K562 (cell line): ENCODE measurements at regions not wholly inside any gene's neighbourhood (a gene's known extent, or its start where the extent isn't known, plus 50 kb on each side); places are given as distances from the start of the nearest gene placed in this dataset.

Source experiments
- ATAC-seq: fragments of 200-7000 bp; cut with Tn5 transposase; 3 replicates; pipeline ENCODE4 v1.9.1; 2020; ENCODE audit warnings: moderate library complexity
- BruUV-seq: library from RNA; stranded (reverse); fragments of 400-500 nt; replicated peaks from 2 replicates; lab custom pipeline; 2021; lab: Mats Ljungman, UMichigan
- CTCF ChIA-PET: fragments of 300-600 bp; formaldehyde crosslinking; extraction: SDS; loops from one replicate; lab custom pipeline; 2021; ENCODE audit warnings: low intra/inter-chr PET ratio; lab: Yijun Ruan, JAX
- POLR2A ChIA-PET: fragments of 300-600, 350-650 bp; sonication (Branson Sonifier 250); formaldehyde crosslinking; extraction: SDS; loops from one replicate; lab custom pipeline; 2021; ENCODE audit warnings: antibody characterized with exemption, inconsistent platforms; lab: Yijun Ruan, JAX
- DNase-seq, 4 experiments: peaks; one replicate each; pipeline versions ENCODE4 v3.0.0 to v3.0.0-alpha.2; 2011 to 2018; ENCODE audit warnings: low spot score in 3 of 4, mixed read lengths in 3 of 4; ENCODE audit errors: extremely low read depth in 1 of 4
- FAIRE-seq: peaks from 2 replicates; lab custom pipeline; 2011; peaks lifted over from hg19 to GRCh38; lab: Jason Lieb, UNC
- H2AFZ ChIP-seq: 2 replicates; pipeline ENCODE4 v1.6.0; 2011; ENCODE audit warnings: low read depth, low read length, control low read depth, inconsistent platforms
- H3K27ac ChIP-seq: fragments of 200-600 bp; 3 replicates; pipeline ENCODE4 v1.8.0; 2011; ENCODE audit warnings: low read depth, mild to moderate bottlenecking, control low read depth, inconsistent platforms, low read length, moderate library complexity, mixed read lengths; ENCODE audit errors: extremely low read depth
- H3K27me3 ChIP-seq, 2 experiments: fragments of 300-600 bp in 1 of 2; 2 replicates in 1 of 2; 3 replicates in 1 of 2; pipeline versions ENCODE4 v1.6.0 to v1.8.0; 2011; ENCODE audit warnings: inconsistent platforms in 2 of 2, low read length in 2 of 2, mild to moderate bottlenecking in 1 of 2, mixed read lengths in 1 of 2, moderate library complexity in 1 of 2; ENCODE audit not compliant: control insufficient read depth in 2 of 2, insufficient read depth in 2 of 2
- H3K36me3 ChIP-seq: fragments of 300-600 bp; 3 replicates; pipeline ENCODE4 v1.8.0; 2011; ENCODE audit warnings: mild to moderate bottlenecking, low read length, inconsistent platforms; ENCODE audit not compliant: control insufficient read depth, insufficient read depth
- H3K4me1 ChIP-seq, 2 experiments: fragments of 200-600 bp in 1 of 2; replicated peaks in 1 of 2; 2 replicates in 1 of 2; 3 replicates in 1 of 2; pipeline versions ENCODE4 v1.5.1 to v1.8.0; 2011; ENCODE audit warnings: inconsistent platforms in 2 of 2, low read length in 2 of 2, mild to moderate bottlenecking in 1 of 2, mixed read lengths in 1 of 2, moderate library complexity in 1 of 2; ENCODE audit not compliant: control insufficient read depth in 2 of 2, insufficient read depth in 2 of 2
- H3K4me2 ChIP-seq: 2 replicates; pipeline ENCODE4 v1.6.1; 2011; ENCODE audit warnings: low read length, control low read depth, inconsistent platforms, mixed read lengths; ENCODE audit not compliant: insufficient read depth
- H3K4me3 ChIP-seq: fragments of 200-600 bp; sonication (generic), shearing (Covaris generic); 2 replicates; pipeline ENCODE4 v1.5.1; 2016; ENCODE audit warnings: control low read depth, inconsistent platforms
- H3K79me2 ChIP-seq: fragments of 200-600 bp; 3 replicates; pipeline ENCODE4 v1.8.0; 2011; ENCODE audit warnings: low read length, inconsistent platforms; ENCODE audit not compliant: control insufficient read depth, insufficient read depth
- H3K9ac ChIP-seq, 2 experiments: 2 replicates each; pipeline versions ENCODE4 v1.6.0 to v1.6.1; 2011; ENCODE audit warnings: low read depth in 2 of 2, low read length in 2 of 2, control low read depth in 1 of 2, inconsistent platforms in 1 of 2, mild to moderate bottlenecking in 1 of 2, mixed read lengths in 1 of 2; ENCODE audit not compliant: insufficient read depth in 1 of 2
- H3K9me1 ChIP-seq: one replicate; pipeline ENCODE4 v1.6.0; 2011; ENCODE audit warnings: inconsistent platforms, mild to moderate bottlenecking, low read length, moderate library complexity; ENCODE audit not compliant: control insufficient read depth, insufficient read depth
- H3K9me3 ChIP-seq: replicated peaks from 2 replicates; pipeline ENCODE4 v1.5.1; 2011; ENCODE audit warnings: low read depth, low read length, inconsistent platforms; ENCODE audit not compliant: control insufficient read depth, insufficient read depth
- H4K20me1 ChIP-seq: replicated peaks from 2 replicates; pipeline ENCODE4 v1.6.1; 2011; ENCODE audit warnings: low read length, inconsistent platforms, mixed read lengths; ENCODE audit not compliant: control insufficient read depth, insufficient read depth
- ARID1B ChIP-seq: fragments of 450-650 bp; IDR thresholded peaks from 2 replicates; pipeline ENCODE4 v1.6.1; 2016; ENCODE audit warnings: antibody characterized with exemption, mild to moderate bottlenecking, inconsistent platforms
- ASH1L ChIP-seq: fragments of 450-650 bp; IDR thresholded peaks from 2 replicates; pipeline ENCODE4 v1.6.1; 2018; ENCODE audit warnings: borderline replicate concordance, mild to moderate bottlenecking, low read depth; ENCODE audit not compliant: partially characterized antibody
- GATA2 ChIP-seq: sonication (generic); formaldehyde crosslinking; IDR thresholded peaks from 2 replicates; pipeline ENCODE4 v1.4.0; 2020; ENCODE audit warnings: mild to moderate bottlenecking, missing genetic modification reagents
- LARP7 ChIP-seq: fragments of 450-650 bp; IDR thresholded peaks from 2 replicates; pipeline ENCODE4 v1.6.1; 2016
- MCM7 ChIP-seq, 2 experiments: fragments of 450-650 bp; IDR thresholded peaks; 2 replicates each; pipeline ENCODE4 v1.6.1; 2016 to 2018
- NFIC ChIP-seq: fragments of 450-650 bp; IDR thresholded peaks from 2 replicates; pipeline ENCODE4 v1.6.1; 2017; ENCODE audit warnings: mild to moderate bottlenecking, inconsistent platforms
- SIN3A ChIP-seq, 2 experiments: fragments of 150-350 bp in 1 of 2; IDR thresholded peaks; 2 replicates each; pipeline ENCODE4 v1.6.1; 2011 to 2016; ENCODE audit warnings: borderline replicate concordance in 2 of 2, low read depth in 2 of 2, low read length in 2 of 2, mild to moderate bottlenecking in 2 of 2, moderate library complexity in 2 of 2; ENCODE audit not compliant: control insufficient read depth in 1 of 2
- SREBF2 ChIP-seq: sonication (generic); formaldehyde crosslinking; IDR thresholded peaks from 2 replicates; pipeline ENCODE4 v1.4.0; 2020; ENCODE audit warnings: mild to moderate bottlenecking, missing genetic modification reagents
- ZNF280A ChIP-seq: fragments of 450-650 bp; IDR thresholded peaks from 2 replicates; pipeline ENCODE4 v1.6.1; 2018; ENCODE audit warnings: mild to moderate bottlenecking, low read depth; ENCODE audit not compliant: partially characterized antibody
- ZNF324 ChIP-seq: fragments of 250-450 bp; sonication (Bioruptor Pico); IDR thresholded peaks from 2 replicates; pipeline ENCODE4 v1.4.0; 2020; ENCODE audit warnings: mild to moderate bottlenecking
- WGBS: fragments of 100-300 bp; shearing (Covaris generic); methylation state at CpG from one replicate; pipeline ENCODE4 v1.1.6; 2016; ENCODE audit warnings: low coverage, mixed read lengths; ENCODE audit not compliant: insufficient coverage; ENCODE audit errors: missing lambda C conversion rate; 5-methylcytosine and 5-hydroxymethylcytosine counted together
- in situ Hi-C: fragments of 300-500 bp; cut with MboI; formaldehyde crosslinking; loops from 4 replicates; pipeline ENCODE4 v1.15.0; 2018; ENCODE audit warnings: inconsistent platforms, mixed read lengths
- intact Hi-C: fragments of 100-400 bp; cut with micrococcal nuclease; formaldehyde crosslinking; loops from 2 replicates; pipeline ENCODE4 v1.14.2; 2022
- TF ChIP-seq, protein P1 (sequence below), 2 experiments: fragments of 450-650 bp; IDR thresholded peaks; 2 replicates each; pipeline ENCODE4 v1.6.1; 2016

- no TSS peak for BruUV-seq
- H3K27ac ChIP-seq: no peak overlapping the region
- H3K36me3 ChIP-seq: no peaks in the 10 kb centered on the region
- no peak overlapping the region for H2AFZ ChIP-seq
- no peak overlapping the region for H3K4me3 ChIP-seq
- intact Hi-C loops: no loop called here
- H3K9me3 ChIP-seq: no peaks in the 10 kb centered on the region
- ChIA-PET POLR2A (no interaction called here), CTCF (no interaction called here)
- DNase-seq (no peak), FAIRE-seq (no peak), ATAC-seq (no peak)
- no peaks in the 10 kb centered on the region for H3K27me3 ChIP-seq
- no peak overlapping the region for H3K9ac ChIP-seq
- in situ Hi-C loops: no loop called here
- H3K79me2 ChIP-seq: no peaks in the 10 kb centered on the region
- no peaks in the 10 kb centered on the region for H3K9me1 ChIP-seq
- TF ChIP-seq ARID1B: no peak
- TF ChIP-seq ASH1L: no peak
- TF ChIP-seq GATA2 (CRISPR knock-in tag): no peak
- TF ChIP-seq ZNF324 (CRISPR knock-in tag): no peak
- no peak for TF ChIP-seq ZNF280A
- TF ChIP-seq MCM7 (IDR thresholded peaks at IDR 0.05): no peak
- TF ChIP-seq LARP7: no peak
- TF ChIP-seq NFIC: no peak
- TF ChIP-seq SREBF2: no peak
- TF ChIP-seq SIN3A (IDR thresholded peaks at IDR 0.05; ENCODE audit: borderline replicate concordance in 2 of 2, control insufficient read depth in 1 of 2, low read depth in 2 of 2, low read length in 2 of 2): no peak
- TF ChIP-seq, protein P1, sequence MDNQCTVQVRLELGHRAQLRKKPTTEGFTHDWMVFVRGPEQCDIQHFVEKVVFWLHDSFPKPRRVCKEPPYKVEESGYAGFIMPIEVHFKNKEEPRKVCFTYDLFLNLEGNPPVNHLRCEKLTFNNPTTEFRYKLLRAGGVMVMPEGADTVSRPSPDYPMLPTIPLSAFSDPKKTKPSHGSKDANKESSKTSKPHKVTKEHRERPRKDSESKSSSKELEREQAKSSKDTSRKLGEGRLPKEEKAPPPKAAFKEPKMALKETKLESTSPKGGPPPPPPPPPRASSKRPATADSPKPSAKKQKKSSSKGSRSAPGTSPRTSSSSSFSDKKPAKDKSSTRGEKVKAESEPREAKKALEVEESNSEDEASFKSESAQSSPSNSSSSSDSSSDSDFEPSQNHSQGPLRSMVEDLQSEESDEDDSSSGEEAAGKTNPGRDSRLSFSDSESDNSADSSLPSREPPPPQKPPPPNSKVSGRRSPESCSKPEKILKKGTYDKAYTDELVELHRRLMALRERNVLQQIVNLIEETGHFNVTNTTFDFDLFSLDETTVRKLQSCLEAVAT (IDR thresholded peaks at IDR 0.05): no peak
- no peaks in the 10 kb centered on the region for H3K4me1 ChIP-seq
- no peak overlapping the region for H3K4me2 ChIP-seq
- WGBS: 0% methylated on average over 5 of the region's 5 CpGs
- H4K20me1 ChIP-seq: no peaks in the 10 kb centered on the region
Measured at GRCh38 chr4:18397681-18398390, 376.3 kb upstream of the LCORL start.
